ENCODE measurements at regions not wholly inside any gene's neighbourhood (a gene's known extent, or its start where the extent isn't known, plus 50 kb on each side); places are given as distances from the start of the nearest gene placed in this dataset.

GRCh38 chr12:22981711-22982110 is 356.7 kb downstream of the ETNK1 start (continued):
- TF ChIP-seq ETV6 (conservative IDR thresholded peaks at IDR 0.05 in 1 of 2, IDR thresholded peaks at IDR 0.05 in 1 of 2; ENCODE audit: borderline replicate concordance in 1 of 2, low read depth in 1 of 2): no peak
- TF ChIP-seq RUNX3 (IDR thresholded peaks at IDR 0.05; ENCODE audit: low read length): no peak
- TF ChIP-seq ZNF622 (IDR thresholded peaks at IDR 0.05): no peak
- TF ChIP-seq JUNB (IDR thresholded peaks at IDR 0.05): no peak
- no peak for TF ChIP-seq GATAD2B (conservative IDR thresholded peaks at IDR 0.05; ENCODE audit: low read depth)
- no peak for TF ChIP-seq MEF2B (IDR thresholded peaks at IDR 0.05; ENCODE audit: partially characterized antibody, poor library complexity, severe bottlenecking)
- no peak for TF ChIP-seq BACH1 (IDR thresholded peaks at IDR 0.05; ENCODE audit: borderline replicate concordance)
- no peak for TF ChIP-seq KDM1A (IDR thresholded peaks at IDR 0.05; ENCODE audit: borderline replicate concordance)

- ChIA-PET RAD21 (ENCODE audit: unreplicated experiment) (interaction anchor here (0.9 kb wide), 1 partner anchor 125 kb away, joined by 3 read pairs; no protein-coding TSS in a partner anchor), SMC1A (ENCODE audit: uncharacterized antibody, unreplicated experiment) (interaction anchor here (1.1 kb wide), 1 partner anchor 298 kb away, joined by 3 read pairs; no protein-coding TSS in a partner anchor), CTCF (no interaction called here), POLR2A (no interaction called here)
- TF ChIP-seq PAX5 (IDR thresholded peaks at IDR 0.05; ENCODE audit: borderline replicate concordance, low read depth, low read length) (no peak), NBN (IDR thresholded peaks at IDR 0.05) (no peak), BRCA1 (IDR thresholded peaks at IDR 0.05; ENCODE audit: low read depth, low read length) (no peak), JUNB (IDR thresholded peaks at IDR 0.05) (no peak), SMARCA5 (IDR thresholded peaks at IDR 0.05) (no peak), BHLHE40 (IDR thresholded peaks at IDR 0.05; ENCODE audit: borderline replicate concordance in 1 of 2, low read depth in 2 of 2, low read length in 1 of 2) (no peak), SMAD5 (IDR thresholded peaks at IDR 0.05; ENCODE audit: low read depth) (no peak), SRF (IDR thresholded peaks at IDR 0.05; ENCODE audit: low read depth in 2 of 2, low read length in 2 of 2) (no peak), HDAC2 (IDR thresholded peaks at IDR 0.05) (no peak), ZNF207 (IDR thresholded peaks at IDR 0.05; ENCODE audit: borderline replicate concordance) (no peak), FOXK2 (IDR thresholded peaks at IDR 0.05) (no peak), IKZF1 (conservative IDR thresholded peaks at IDR 0.05) (no peak), SMAD1 (IDR thresholded peaks at IDR 0.05; ENCODE audit: low read depth, partially characterized antibody) (no peak), BMI1 (IDR thresholded peaks at IDR 0.05; ENCODE audit: borderline replicate concordance) (no peak), EP300 (IDR thresholded peaks at IDR 0.05; ENCODE audit: borderline replicate concordance in 1 of 2, control insufficient read depth in 1 of 2, low read depth in 2 of 2, low read length in 2 of 2) (no peak), POU2F2 (IDR thresholded peaks at IDR 0.05; ENCODE audit: borderline replicate concordance, low read depth, low read length) (no peak), PAX8 (IDR thresholded peaks at IDR 0.05) (no peak), REST (IDR thresholded peaks at IDR 0.05; ENCODE audit: low read depth, low read length) (no peak)
- DNase-seq (ENCODE audit: low read depth, low spot score) (no peak), ATAC-seq (no peak), FAIRE-seq (no peak)
- H3K36me3 ChIP-seq (ENCODE audit: control insufficient read depth in 2 of 2, insufficient read depth in 2 of 2, low read length in 1 of 2): no peaks in the 10 kb centered on the region
- no peak overlapping the region for H3K4me3 ChIP-seq
- BruUV-seq (replicated peaks): no TSS peak
- no peak overlapping the region for H3K9ac ChIP-seq (ENCODE audit: control insufficient read depth, insufficient read depth, low read length)
- no peaks in the 10 kb centered on the region for H3K27me3 ChIP-seq (replicated peaks in 1 of 2; ENCODE audit: control insufficient read depth in 2 of 2, insufficient read depth in 2 of 2, low read length in 1 of 2)
- no peak overlapping the region for H3K4me2 ChIP-seq (ENCODE audit: control insufficient read depth, insufficient read depth)
- no peaks in the 10 kb centered on the region for H3K9me3 ChIP-seq (replicated peaks; ENCODE audit: control insufficient read depth, insufficient read depth, low read length)
- in situ Hi-C loops (cut with MboI): no loop called here
- intact Hi-C loops (cut with micrococcal nuclease; ENCODE audit: unreplicated experiment): no loop called here
- no peaks in the 10 kb centered on the region for H4K20me1 ChIP-seq (ENCODE audit: control insufficient read depth, insufficient read depth)
- 40% methylated on average over 12 of the region's 13 CpGs for WGBS (ENCODE audit: insufficient coverage, insufficient replicate concordance, low lambda C conversion rate, missing lambda C conversion rate)
- H3K4me1 ChIP-seq (ENCODE audit: control insufficient read depth, insufficient read depth, low read length): no peaks in the 10 kb centered on the region
- H3K27ac ChIP-seq (ENCODE audit: control insufficient read depth, insufficient read depth): no peak overlapping the region
- no peak overlapping the region for H2AFZ ChIP-seq (ENCODE audit: control insufficient read depth, low read depth, low read length)
- H3K79me2 ChIP-seq (ENCODE audit: control insufficient read depth, insufficient read depth, low read length): no peaks in the 10 kb centered on the region
Measured at GRCh38 chr12:22982635-22983034, 357.7 kb downstream of the ETNK1 start.
